H1 (cell line): ENCODE measurements at regions not wholly inside any gene's neighbourhood (a gene's known extent, or its start where the extent isn't known, plus 50 kb on each side); places are given as distances from the start of the nearest gene placed in this dataset.

ENCODE experiments used
- ATF2 ChIP-seq: IDR thresholded peaks from 2 replicates; pipeline ENCODE4 v1.6.1; 2012; ENCODE audit warnings: low read length, inconsistent platforms
- NRF1 ChIP-seq: IDR thresholded peaks from 2 replicates; pipeline ENCODE4 v1.6.1; 2011; ENCODE audit warnings: mild to moderate bottlenecking, low read depth, low read length, improper control_type of control experiment

GRCh38 chr16:55212791-55213190 lies 111.2 kb upstream of the IRX6 start (continued):
- TF ChIP-seq ATF2 (no peak), NRF1 (no peak)
- TF ChIP-seq, all 59 proteins: peak for 0
